ENCODE measurements at regions not wholly inside any gene's neighbourhood (a gene's known extent, or its start where the extent isn't known, plus 50 kb on each side); places are given as distances from the start of the nearest gene placed in this dataset.

GRCh38 chr14:71485833-71486232 is 446.4 kb upstream of the RGS6 start (continued):
- no peak for TF ChIP-seq PRRX2 (CRISPR knock-in tag; IDR thresholded peaks at IDR 0.05)
- TF ChIP-seq STAT6 (CRISPR knock-in tag; conservative IDR thresholded peaks at IDR 0.05; ENCODE audit: low read depth): no peak
- no peak for TF ChIP-seq ATF1 (CRISPR knock-in tag; IDR thresholded peaks at IDR 0.05)
- no peak for TF ChIP-seq PRDM15 (CRISPR knock-in tag; IDR thresholded peaks at IDR 0.05)
- TF ChIP-seq CREM (CRISPR knock-in tag; IDR thresholded peaks at IDR 0.05): no peak
- TF ChIP-seq USF1 (CRISPR knock-in tag; IDR thresholded peaks at IDR 0.05): no peak
- no peak for TF ChIP-seq ZNF396 (CRISPR knock-in tag; IDR thresholded peaks at IDR 0.05; ENCODE audit: borderline replicate concordance)

- DNase-seq (ENCODE audit: low spot score) (no peak), ATAC-seq (no peak)
- H3K27me3 Mint-ChIP-seq (ENCODE audit: low read depth): no peaks in the 10 kb centered on the region
- peak overlapping the region; percentile 87 for H3K27ac Mint-ChIP-seq
- H3K4me3 Mint-ChIP-seq: no peak overlapping the region
- peaks cover 10% of the 10 kb centered on the region for H3K36me3 Mint-ChIP-seq
- CTCF ChIA-PET: no interaction called here
- POLR2A ChIA-PET: no interaction called here
- H3K4me1 Mint-ChIP-seq: peaks cover 56% of the 10 kb centered on the region
- peaks cover 4% of the 10 kb centered on the region for H3K9me3 Mint-ChIP-seq
- TF ChIP-seq PREB (CRISPR knock-in tag; IDR thresholded peaks at IDR 0.05; ENCODE audit: borderline replicate concordance) (no peak), TP53 (CRISPR knock-in tag; IDR thresholded peaks at IDR 0.05) (no peak), RELA (CRISPR knock-in tag; IDR thresholded peaks at IDR 0.05; ENCODE audit: borderline replicate concordance) (no peak), NFATC4 (CRISPR knock-in tag; IDR thresholded peaks at IDR 0.05) (no peak), SP1 (CRISPR knock-in tag; conservative IDR thresholded peaks at IDR 0.05) (no peak), GABPB1 (CRISPR knock-in tag; IDR thresholded peaks at IDR 0.05) (no peak), ESRRA (CRISPR knock-in tag; IDR thresholded peaks at IDR 0.05; ENCODE audit: borderline replicate concordance) (no peak), CBFB (CRISPR knock-in tag; IDR thresholded peaks at IDR 0.05; ENCODE audit: low read depth) (no peak), ATF3 (CRISPR knock-in tag; conservative IDR thresholded peaks at IDR 0.05) (no peak), USF2 (CRISPR knock-in tag; IDR thresholded peaks at IDR 0.05) (no peak), ZNF263 (CRISPR knock-in tag; IDR thresholded peaks at IDR 0.05; ENCODE audit: low read depth) (no peak), PRRX2 (CRISPR knock-in tag; IDR thresholded peaks at IDR 0.05) (no peak), E2F5 (CRISPR knock-in tag; IDR thresholded peaks at IDR 0.05) (no peak), ZNF121 (CRISPR knock-in tag; IDR thresholded peaks at IDR 0.05) (no peak), FOXJ3 (CRISPR knock-in tag; IDR thresholded peaks at IDR 0.05; ENCODE audit: borderline replicate concordance) (no peak), AR (CRISPR knock-in tag; IDR thresholded peaks at IDR 0.05) (no peak), JAZF1 (CRISPR knock-in tag; IDR thresholded peaks at IDR 0.05) (no peak)
These were observed 445.9 kb upstream of the RGS6 start for GRCh38 chr14:71486279-71486678.

Measured in WTC11 (cell line).